ENCODE measurements at regions not wholly inside any gene's neighbourhood (a gene's known extent, or its start where the extent isn't known, plus 50 kb on each side); places are given as distances from the start of the nearest gene placed in this dataset.
A peak's percentile ranks its signal among the peaks of the same experiment; 100 is the strongest.

DNA sequence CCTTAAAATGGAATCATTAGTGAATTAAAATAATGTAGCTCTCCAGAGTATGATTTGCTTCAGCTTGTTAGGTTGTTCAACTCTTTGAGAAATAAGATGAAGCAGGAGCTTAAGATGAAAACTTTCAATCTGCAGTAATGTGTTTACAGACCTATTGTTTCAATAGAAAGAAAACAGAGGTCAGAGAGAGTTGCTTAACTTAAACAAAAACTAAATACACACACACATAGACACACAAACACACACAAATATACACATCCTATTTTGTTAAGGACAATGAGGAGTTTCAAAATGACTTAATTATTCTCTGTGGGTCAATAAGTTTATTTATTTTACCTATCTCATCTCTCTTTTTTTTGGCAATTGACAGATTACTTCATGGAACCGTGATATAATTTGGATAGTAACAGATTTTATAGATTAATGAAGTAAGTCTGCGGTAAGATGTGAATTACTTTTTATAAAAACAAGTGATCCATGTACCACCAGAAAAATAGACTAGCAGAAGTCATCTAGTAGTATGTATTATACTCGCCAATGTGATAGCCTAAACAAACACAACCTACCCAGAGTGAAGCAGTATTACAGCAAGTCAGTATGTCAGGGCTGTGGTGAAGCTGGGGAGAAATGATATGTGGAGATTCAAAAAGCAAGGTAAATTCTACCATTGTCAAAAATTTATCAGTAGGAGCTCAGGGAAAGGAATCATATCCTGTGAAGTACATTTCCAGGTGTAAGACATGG is 76.7 kb upstream of the DCBLD2 start:
- H3K9me3 Mint-ChIP-seq, result peaks cover 3% of the 10 kb centered on the region
- H3K36me3 Mint-ChIP-seq, result no peaks in the 10 kb centered on the region
- no peak overlapping the region for H3K27ac Mint-ChIP-seq
- H3K4me3 Mint-ChIP-seq, result no peak overlapping the region
- H3K27me3 Mint-ChIP-seq, result no peaks in the 10 kb centered on the region
- no peak for ATAC-seq
- H3K4me1 Mint-ChIP-seq, result no peaks in the 10 kb centered on the region

DNA sequence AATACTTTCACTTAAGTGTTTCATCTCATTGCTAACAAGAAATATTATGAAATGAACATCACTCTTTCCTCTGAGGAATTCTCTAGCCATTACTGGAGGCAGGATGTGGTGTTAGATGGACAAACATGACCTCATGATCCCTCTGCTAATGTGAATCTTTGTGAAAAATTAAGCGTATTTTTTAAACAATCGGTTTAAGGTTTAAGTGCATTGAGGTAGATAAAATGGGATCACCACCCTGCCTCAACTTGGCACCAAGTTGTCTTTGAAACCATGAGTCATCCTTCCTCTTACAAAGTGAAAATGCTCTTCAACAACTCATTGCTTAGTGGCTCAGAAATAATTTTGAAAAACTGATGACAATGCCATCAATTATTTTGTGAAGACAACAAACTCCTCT is 76.0 kb upstream of the DCBLD2 start:
- Mint-ChIP-seq H3K27ac (no peak overlapping the region), H3K4me1 (no peaks in the 10 kb centered on the region), H3K9me3 (peaks cover 6% of the 10 kb centered on the region), H3K36me3 (no peaks in the 10 kb centered on the region), H3K4me3 (no peak overlapping the region), H3K27me3 (no peaks in the 10 kb centered on the region)
- no peak for ATAC-seq

DNA sequence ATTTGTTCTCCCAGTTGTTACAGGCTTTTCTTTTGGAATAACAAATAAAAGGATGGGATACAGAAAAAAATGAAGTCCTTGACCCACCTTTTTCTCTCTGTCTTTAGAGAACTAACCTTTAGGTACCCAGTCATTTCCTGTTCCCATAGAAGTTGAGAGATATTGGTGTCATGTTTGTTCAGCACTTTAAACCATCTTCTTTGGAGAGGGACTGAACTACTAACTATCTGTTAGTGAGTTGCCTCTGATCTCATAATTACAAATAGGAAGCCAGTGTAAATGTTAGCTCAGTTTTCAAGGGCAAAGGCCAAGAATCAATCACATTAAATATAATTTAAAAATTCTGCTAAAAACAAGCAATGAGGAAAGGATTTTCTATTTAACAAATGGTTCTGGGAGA is 72.9 kb upstream of the DCBLD2 start:
- Mint-ChIP-seq H3K27ac (no peak overlapping the region), H3K4me3 (no peak overlapping the region), H3K27me3 (no peaks in the 10 kb centered on the region), H3K4me1 (no peaks in the 10 kb centered on the region), H3K9me3 (peaks cover 6% of the 10 kb centered on the region), H3K36me3 (no peaks in the 10 kb centered on the region)
- no peak for ATAC-seq

DNA sequence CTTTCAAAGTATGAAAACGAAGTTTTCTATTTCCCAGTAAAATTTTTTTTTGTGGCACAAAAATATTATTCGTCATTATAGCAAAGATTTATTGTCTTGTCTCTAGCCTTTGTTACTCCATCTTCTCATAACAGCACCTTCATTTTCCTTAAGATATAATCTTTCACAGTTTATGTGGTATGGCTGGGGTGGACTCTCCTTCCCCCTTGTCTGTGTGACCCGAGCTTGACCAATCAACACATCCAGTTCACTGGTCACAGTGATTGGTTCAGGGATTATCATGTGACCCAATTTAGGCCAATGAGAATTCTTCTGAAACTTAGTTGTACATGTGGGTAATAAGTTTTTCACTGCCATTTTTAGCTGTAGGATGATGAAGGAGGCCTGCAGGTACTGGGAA is 71.2 kb upstream of the DCBLD2 start:
- H3K36me3 Mint-ChIP-seq, result no peaks in the 10 kb centered on the region
- H3K27me3 Mint-ChIP-seq, result no peaks in the 10 kb centered on the region
- ATAC-seq, result no peak
- H3K9me3 Mint-ChIP-seq, result peaks cover 6% of the 10 kb centered on the region
- H3K4me3 Mint-ChIP-seq, result no peak overlapping the region
- no peaks in the 10 kb centered on the region for H3K4me1 Mint-ChIP-seq
- no peak overlapping the region for H3K27ac Mint-ChIP-seq

DNA sequence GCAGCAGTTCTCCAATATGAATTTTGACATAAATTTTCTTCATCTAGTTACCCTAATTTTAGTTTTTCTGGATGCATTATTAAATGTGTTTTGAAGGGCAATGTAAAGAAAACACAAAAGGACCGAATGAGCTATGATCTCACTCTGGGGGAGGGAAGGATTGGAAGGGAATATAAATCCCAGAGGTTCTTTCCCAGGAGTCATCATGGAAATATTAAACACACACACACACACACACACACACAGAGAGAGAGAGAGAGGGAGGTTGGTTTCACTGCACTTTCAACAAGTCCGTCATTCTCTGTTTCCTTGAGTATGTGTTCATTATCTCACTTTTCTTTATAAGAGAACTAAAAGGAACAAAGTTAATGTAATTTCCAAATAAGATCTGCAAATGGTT is 70.7 kb upstream of the DCBLD2 start:
- no peaks in the 10 kb centered on the region for H3K27me3 Mint-ChIP-seq
- H3K4me3 Mint-ChIP-seq, result no peak overlapping the region
- no peaks in the 10 kb centered on the region for H3K36me3 Mint-ChIP-seq
- no peak overlapping the region for H3K27ac Mint-ChIP-seq
- no peak for ATAC-seq
- no peaks in the 10 kb centered on the region for H3K4me1 Mint-ChIP-seq
- H3K9me3 Mint-ChIP-seq, result peaks cover 6% of the 10 kb centered on the region

DNA sequence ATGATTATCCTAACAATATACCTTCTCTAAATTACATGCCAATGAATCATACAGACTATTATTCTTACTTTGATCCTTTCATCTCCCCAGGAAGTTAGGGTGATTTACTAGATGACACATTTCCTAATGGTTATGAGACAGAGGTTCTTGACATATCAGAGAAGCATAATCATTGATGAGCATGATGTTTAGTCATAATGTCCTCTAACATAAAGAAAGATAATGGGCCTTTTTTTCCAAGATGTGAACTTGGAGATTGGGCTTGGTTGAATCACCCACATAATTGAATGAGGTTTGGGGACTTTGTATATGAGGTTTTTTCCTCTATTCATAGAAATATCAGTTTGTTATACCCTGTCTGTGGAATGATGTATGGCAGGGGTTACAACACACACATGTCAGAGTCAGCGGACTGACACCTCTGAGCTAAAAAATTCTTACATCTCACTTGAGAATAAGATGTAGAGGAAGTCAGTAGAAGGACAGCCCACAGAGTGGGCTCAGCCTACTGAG is 69.7 kb upstream of the DCBLD2 start:
- no peak for ATAC-seq
- H3K4me1 Mint-ChIP-seq, result no peaks in the 10 kb centered on the region
- H3K27me3 Mint-ChIP-seq, result no peaks in the 10 kb centered on the region
- peaks cover 6% of the 10 kb centered on the region for H3K9me3 Mint-ChIP-seq
- H3K27ac Mint-ChIP-seq, result no peak overlapping the region
- H3K36me3 Mint-ChIP-seq, result no peaks in the 10 kb centered on the region
- H3K4me3 Mint-ChIP-seq, result no peak overlapping the region

DNA sequence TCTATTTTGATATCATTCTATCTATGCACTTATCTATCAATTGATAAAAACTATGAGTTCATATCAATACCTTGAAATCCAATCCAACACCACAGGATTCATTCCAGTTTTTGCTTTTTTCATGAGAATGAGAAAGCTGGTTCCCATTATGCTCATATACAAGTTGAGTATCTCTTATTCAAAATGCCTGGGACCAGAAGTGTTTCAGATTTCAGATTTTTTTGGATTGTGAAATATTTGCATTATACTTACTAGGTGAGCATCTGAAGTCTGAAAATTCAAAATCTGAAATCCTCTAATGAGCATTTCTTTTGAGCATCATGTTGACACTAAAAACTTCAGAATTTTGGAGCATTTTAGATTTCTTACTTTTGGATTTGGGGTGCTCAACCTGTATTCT is 67.8 kb upstream of the DCBLD2 start:
- no peak for ATAC-seq
- no peaks in the 10 kb centered on the region for H3K36me3 Mint-ChIP-seq
- no peak overlapping the region for H3K27ac Mint-ChIP-seq
- no peaks in the 10 kb centered on the region for H3K4me1 Mint-ChIP-seq
- no peaks in the 10 kb centered on the region for H3K27me3 Mint-ChIP-seq
- H3K9me3 Mint-ChIP-seq, result peaks cover 3% of the 10 kb centered on the region
- H3K4me3 Mint-ChIP-seq, result no peak overlapping the region

DNA sequence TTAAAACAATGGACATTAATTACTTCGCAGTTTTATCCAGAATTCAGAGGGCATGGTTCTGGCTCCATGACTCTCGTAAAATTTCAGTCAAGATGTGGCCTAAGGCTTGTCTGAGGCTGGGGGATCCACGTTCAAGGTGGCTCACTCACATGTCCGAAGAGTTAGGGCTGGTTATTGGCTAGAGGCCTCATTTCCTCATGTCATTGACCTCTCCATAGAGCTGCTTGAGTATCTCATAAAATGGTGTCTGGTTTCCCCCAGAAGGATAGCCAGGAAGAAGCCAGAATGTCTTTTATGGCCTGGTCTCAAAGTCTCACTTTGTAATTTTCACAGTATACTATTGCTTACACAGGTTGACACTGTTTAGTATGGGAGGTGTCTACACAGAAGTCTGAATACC is 67.3 kb upstream of the DCBLD2 start:
- no peak for ATAC-seq
- H3K4me1 Mint-ChIP-seq, result no peaks in the 10 kb centered on the region
- H3K27me3 Mint-ChIP-seq, result no peaks in the 10 kb centered on the region
- H3K4me3 Mint-ChIP-seq, result no peak overlapping the region
- peaks cover 3% of the 10 kb centered on the region for H3K9me3 Mint-ChIP-seq
- no peaks in the 10 kb centered on the region for H3K36me3 Mint-ChIP-seq
- no peak overlapping the region for H3K27ac Mint-ChIP-seq

DNA sequence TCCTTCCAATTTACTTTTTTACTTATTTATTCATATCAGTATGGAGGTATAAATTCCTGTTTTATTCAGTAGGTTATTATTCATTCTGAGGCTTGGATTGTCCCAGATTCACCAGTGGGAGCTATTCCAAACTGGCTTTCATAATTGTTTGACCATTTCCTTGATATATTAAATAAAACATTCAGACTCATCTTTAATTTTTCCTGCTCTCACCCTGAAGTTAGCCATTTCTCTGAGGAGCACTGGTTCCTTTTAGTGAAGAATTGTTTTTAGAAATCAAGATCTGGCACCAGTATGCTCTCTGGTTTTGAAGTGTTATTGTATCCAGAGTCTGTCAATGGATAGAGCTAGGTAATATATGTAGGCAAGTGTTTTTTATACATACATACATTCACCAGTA is 66.9 kb upstream of the DCBLD2 start:
- Mint-ChIP-seq H3K27me3 (no peaks in the 10 kb centered on the region), H3K4me3 (no peak overlapping the region)
- no peak for ATAC-seq

DNA sequence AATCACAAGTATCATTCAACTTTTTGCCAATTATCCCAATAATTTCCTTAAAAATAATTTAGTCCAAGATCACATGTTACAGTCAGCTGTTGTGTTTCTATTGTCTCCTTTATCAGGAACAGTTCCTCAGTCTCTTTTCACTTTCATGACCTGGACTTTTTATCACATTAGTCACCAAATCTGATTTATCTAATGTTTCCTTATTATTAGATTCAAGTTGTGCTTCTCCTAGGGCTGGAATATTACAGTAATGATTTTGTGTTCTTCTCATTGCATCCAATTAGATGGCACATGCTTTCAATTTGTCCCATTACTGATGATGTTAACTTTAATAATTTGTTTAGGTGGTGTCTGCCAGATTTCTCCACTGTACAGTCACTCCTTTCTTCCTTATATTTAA is 66.3 kb upstream of the DCBLD2 start:
- Mint-ChIP-seq H3K27ac (no peak overlapping the region), H3K4me3 (no peak overlapping the region), H3K4me1 (no peaks in the 10 kb centered on the region), H3K36me3 (no peaks in the 10 kb centered on the region), H3K27me3 (no peaks in the 10 kb centered on the region), H3K9me3 (peaks cover under 1% of the 10 kb centered on the region)
- no peak for ATAC-seq

More for the DNA sequence above, 66.9 kb upstream of the DCBLD2 start:
- H3K9me3 Mint-ChIP-seq, result peaks cover 3% of the 10 kb centered on the region
- H3K4me1 Mint-ChIP-seq, result no peaks in the 10 kb centered on the region
- H3K27ac Mint-ChIP-seq, result no peak overlapping the region
- H3K36me3 Mint-ChIP-seq, result no peaks in the 10 kb centered on the region

DNA sequence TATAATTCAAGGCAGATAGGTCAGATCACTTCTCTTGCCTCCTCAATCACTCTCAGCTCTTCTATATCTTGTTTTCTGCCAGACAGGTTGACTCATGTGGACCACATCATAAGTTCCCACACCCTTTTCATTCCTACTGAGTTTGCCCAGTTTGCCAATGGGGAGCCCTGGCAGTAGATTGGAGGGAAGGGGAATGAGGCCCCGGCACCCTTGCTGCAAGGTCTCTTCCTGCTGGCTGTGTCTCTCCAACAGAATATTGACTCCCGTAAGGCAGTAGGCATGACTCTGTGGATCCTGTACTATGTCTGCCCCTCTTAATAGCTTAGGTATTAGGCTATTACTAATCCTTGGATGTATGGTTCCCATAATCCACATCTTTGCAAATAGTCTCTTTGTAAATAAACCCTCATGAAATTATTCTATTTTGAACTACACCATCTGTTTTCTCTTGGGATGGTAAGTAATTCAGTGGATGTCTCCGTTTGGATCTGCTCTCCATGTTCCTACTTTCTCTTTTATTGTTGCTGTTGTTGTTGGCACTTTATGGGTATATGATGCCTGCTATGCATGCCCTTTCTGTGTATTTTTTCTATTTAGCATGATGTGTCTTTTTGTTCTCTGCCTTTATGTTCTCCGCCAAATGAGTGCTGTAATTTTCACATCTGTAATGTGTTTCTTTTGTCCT is 65.5 kb upstream of the DCBLD2 start:
- H3K4me1 Mint-ChIP-seq, result no peaks in the 10 kb centered on the region
- no peaks in the 10 kb centered on the region for H3K36me3 Mint-ChIP-seq
- H3K9me3 Mint-ChIP-seq, result no peaks in the 10 kb centered on the region
- H3K27me3 Mint-ChIP-seq, result no peaks in the 10 kb centered on the region
- no peak overlapping the region for H3K4me3 Mint-ChIP-seq
- ATAC-seq, result no peak
- no peak overlapping the region for H3K27ac Mint-ChIP-seq

DNA sequence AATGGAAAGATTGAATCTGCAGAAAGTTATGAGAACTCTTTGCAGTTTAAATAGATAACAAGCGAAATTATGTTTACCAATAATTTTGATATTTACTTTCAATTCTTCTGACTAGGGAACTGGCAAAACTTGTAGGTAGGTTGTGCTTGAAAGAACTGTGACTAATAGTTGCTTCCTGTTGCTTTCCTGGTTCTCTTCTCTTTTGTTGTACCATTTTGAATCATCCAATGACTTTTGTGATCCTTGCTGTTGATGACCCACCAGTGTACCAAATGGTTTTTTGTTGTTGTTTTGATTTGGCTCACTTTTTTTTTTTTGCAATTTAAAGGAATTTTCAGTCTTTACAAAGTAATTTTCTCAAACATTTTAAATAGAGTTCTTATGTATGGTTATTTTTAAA is 64.9 kb upstream of the DCBLD2 start:
- Mint-ChIP-seq H3K27me3 (no peaks in the 10 kb centered on the region), H3K36me3 (no peaks in the 10 kb centered on the region), H3K4me3 (no peak overlapping the region), H3K27ac (no peak overlapping the region), H3K9me3 (no peaks in the 10 kb centered on the region), H3K4me1 (no peaks in the 10 kb centered on the region)
- no peak for ATAC-seq

DNA sequence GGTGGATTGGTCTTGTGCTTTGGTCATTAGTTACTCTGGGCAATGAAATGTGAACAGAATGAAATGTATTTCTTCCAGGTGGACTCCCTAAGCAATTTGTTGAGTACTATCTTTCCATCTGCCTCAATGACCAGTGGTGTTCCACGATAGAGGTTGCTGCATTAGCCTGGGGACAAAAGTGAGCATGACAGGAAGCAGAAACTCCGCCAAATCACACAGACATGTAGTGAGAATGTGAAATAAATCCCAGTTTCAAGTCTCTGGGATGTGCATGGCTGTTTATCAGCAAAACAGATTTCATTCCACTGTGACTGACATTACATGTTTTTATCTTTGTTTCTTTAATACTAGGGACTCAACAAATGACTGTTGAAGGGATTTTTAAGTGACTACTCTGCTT is 63.3 kb upstream of the DCBLD2 start:
- Mint-ChIP-seq H3K9me3 (no peaks in the 10 kb centered on the region), H3K36me3 (no peaks in the 10 kb centered on the region), H3K27me3 (no peaks in the 10 kb centered on the region), H3K4me3 (no peak overlapping the region), H3K27ac (no peak overlapping the region), H3K4me1 (no peaks in the 10 kb centered on the region)
- no peak for ATAC-seq

DNA sequence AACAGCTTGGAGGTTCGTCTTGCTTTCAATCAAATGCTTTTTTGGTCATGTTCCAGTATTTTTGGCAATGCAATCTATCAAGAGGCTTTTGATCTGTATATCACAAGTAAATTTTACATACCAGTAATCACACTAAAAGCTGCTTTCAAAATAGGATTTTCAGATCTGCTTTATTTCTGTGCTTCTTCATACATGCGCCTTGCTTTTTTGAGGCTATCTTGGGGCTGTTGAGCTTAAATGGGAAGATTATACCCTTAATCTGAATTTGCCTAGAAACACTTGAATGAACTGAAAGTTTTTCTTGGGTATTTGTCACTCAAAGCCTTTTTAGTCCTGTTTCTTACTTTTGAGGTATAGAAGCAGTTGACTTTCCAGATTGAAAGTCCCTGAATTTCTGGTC is 62.1 kb upstream of the DCBLD2 start:
- Mint-ChIP-seq H3K36me3 (no peaks in the 10 kb centered on the region), H3K9me3 (no peaks in the 10 kb centered on the region), H3K27ac (no peak overlapping the region), H3K4me3 (no peak overlapping the region), H3K4me1 (no peaks in the 10 kb centered on the region), H3K27me3 (no peaks in the 10 kb centered on the region)
- no peak for ATAC-seq

DNA sequence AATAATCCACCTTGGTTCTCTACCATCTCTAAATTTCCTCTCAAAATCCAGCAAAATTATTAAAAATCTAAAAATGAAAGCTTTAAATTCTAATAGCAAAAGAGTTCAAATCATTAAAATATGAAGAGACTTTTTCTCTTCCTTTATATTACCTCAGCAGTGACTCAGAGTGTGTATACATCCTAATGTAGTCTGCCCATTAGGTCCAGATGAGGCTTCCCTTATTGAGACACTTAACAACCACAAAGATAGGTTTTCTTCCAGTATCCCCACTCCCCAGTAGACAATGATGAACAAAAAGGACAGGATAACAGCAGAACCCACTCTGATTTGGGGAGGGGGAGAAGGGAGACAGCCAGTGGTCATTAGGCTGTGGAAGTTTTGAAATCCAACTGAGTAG is 61.5 kb upstream of the DCBLD2 start:
- peak; percentile 21 for ATAC-seq
- H3K4me1 Mint-ChIP-seq, result no peaks in the 10 kb centered on the region

More for the DNA sequence above, 61.5 kb upstream of the DCBLD2 start:
- Mint-ChIP-seq H3K27me3 (no peaks in the 10 kb centered on the region), H3K4me3 (no peak overlapping the region), H3K9me3 (no peaks in the 10 kb centered on the region), H3K27ac (no peak overlapping the region), H3K36me3 (no peaks in the 10 kb centered on the region)

Measured in stimulated activated memory B cell treated with anti-CD40 and anti-IgM and Interleukin-4, amounts not matched to agents 10 μg/mL and 1 μg/mL and 100 μg/mL, for 72 hours (primary cell).